HG03457 (cell line): ENCODE measurements at regions not wholly inside any gene's neighbourhood (a gene's known extent, or its start where the extent isn't known, plus 50 kb on each side); places are given as distances from the start of the nearest gene placed in this dataset.
"Not testable (repeated sequence)": the region's sequence is repeated elsewhere in the genome, so short reads cannot be mapped to it uniquely, and the experiment has no call there.

Experiments
- ATAC-seq: cut with Tn5 transposase; IDR thresholded peaks from one replicate; pipeline ENCODE4 v1.9.1; 2021; ENCODE audit warnings: moderate number of reproducible peaks; ENCODE audit not compliant: unreplicated experiment

DNA sequence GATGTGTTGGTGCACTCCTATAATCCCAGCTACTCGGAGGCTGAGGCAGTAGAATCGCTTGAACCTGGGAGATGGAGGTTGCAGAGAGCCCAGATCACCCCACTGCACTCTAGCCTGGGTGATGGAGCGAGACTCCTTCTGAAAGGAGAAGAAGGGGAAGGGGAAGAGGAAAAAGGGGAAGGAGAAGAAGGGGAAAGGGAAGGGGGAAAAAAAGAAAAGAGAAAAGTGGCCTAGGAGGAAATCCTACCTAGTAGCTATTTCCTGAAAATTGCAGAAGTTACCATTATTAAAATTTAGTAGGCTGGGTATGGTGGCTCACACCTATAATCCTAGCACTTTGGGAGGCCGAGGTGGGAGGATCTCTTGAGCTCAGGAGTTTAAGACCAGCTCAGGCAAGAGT lies 67.4 kb downstream of the ARRDC3 start:
- no peak for ATAC-seq

DNA sequence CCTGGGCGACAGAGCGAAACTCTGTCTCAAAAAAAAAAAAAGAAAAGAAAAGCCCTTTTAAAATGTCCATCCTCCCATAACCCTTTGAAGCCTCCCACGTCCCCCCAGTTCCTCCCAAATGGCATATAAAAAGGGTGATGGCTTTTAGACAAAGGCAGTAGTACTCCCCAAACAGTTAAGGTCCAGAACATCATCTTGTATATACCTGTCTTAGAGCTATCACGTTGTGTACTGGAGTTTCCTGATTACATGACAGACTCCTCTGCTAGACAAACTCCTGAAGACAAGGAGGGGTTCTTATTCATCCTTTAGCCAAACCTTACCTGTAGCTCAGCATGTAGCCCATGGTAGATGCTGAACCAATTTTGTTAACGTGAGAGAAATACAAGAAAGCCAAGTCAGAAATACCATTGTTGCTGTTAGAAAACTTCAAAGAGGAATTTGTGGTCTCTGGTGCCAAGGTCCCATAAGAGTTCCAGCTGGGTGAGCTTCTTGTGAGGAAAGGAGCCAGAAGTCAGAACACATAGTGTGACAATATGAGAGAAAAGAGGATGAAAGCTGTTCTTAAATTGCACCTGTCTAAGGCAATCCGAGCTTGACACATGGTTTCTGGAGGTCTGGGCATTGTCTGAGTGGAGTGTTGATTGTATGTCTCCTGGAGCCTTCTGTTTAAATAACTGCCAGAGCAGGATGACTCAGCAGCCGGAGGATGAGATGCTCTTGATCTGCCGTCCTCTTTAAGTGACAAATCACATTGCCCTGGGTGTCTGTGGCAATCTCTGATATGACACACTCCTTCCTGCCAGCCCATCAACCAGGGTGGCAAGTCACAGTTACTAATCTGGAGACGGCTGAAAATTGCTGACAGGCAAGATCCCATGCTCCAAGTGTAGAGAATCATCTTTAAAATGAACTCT lies 69.1 kb downstream of the ARRDC3 start:
- peak; percentile 37 for ATAC-seq

DNA sequence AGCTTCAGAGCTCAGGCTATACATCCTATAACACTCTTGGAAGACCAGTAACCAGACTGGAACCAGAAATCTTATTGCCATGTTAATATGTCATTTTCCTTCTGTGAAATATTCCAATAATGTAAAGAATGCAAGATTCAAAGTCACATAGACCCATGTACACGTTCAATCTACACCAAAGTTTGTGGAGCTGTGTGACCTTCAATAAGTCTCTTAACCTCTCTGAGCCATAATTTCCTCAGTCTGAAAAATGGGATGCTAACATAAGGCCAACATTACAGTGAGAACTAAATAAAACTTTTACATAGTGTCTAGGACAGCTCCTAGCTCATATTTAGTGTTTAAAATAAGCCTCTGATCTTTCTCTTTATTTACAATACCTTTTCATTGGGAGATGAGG lies 70.4 kb downstream of the ARRDC3 start:
- ATAC-seq = no peak

DNA sequence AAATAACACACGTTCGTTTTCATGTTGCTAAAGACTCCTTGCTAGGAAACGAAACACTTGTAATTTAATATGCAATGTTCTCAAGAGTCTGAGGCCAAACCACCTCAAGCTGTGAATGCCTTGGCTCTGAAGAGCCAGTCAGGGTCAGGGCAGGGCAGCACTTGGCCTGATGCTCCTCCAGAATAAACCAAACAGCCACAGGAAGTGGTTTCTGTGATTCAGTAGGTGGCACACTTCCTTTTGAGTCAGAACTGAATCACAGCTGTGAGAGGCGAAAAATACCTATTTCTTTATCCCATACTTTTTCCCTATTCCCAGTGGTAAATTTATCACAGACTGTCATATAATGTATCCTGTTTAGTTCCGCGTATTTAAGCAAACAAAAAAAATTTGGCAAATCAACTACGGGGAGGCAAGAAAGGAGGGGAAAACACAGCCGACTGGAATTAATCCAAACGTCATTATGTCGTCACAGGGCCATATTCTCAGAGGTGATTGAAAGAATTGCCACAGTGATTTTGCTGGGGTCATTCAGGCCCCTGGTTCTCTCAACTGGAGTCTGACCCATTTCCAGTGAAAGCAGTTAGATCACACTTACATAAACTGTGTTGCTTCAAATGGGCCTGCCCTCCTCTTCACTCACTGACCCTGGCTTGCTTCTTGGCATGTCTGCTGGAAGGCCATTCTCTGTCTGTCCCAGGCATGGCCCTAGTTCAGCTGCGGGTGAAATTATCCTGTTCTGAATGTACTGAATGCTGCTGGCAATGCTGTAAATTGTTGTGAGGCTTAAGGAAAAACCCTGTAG lies 71.2 kb downstream of the ARRDC3 start:
- peak; percentile 97 for ATAC-seq

DNA sequence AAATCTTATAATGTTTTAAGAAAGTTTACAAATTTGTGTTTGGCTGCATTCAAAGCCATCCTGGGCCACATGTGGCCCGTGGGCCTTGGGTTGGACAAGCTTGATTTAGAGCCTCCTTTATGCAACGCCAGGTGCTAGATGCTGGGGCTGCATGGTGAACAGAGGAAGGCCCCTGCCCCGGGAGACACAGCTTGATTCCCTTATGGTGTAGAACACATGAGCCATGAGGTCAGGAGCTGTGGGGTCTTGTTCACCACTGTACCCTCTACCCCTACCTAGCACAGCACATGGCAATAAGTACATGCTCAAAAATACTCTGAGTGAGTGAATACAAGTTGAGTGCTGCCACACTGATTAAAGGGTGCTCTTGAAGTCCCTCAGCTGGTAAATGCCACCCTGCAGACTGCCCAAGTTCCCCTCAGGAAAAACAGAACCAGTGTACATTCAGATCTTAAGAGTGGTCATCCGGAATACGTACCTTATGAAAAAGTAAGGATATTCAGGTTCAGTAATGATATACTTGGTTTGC lies 71.9 kb downstream of the ARRDC3 start:
- peak; percentile 19 for ATAC-seq

DNA sequence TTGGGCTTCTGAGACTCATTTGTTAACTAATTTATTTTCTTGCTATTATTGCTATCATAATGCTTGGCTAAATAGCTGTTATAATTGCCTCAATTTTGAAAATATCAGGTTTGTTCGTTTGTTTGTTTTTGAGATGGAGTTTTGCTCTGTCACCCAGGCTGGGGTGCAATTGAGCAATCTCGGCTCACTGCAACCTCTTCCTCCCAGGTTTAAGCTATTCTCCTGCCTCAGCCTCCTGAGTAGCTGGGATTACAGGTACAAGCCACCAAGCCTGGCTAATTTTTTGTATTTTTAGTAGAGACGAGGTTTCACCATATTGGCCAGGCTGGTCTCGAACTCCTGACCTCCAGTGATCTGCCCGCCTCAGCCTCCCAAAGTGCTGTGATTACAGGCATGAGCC lies 75.0 kb downstream of the ARRDC3 start:
- ATAC-seq = not testable (repeated sequence)

DNA sequence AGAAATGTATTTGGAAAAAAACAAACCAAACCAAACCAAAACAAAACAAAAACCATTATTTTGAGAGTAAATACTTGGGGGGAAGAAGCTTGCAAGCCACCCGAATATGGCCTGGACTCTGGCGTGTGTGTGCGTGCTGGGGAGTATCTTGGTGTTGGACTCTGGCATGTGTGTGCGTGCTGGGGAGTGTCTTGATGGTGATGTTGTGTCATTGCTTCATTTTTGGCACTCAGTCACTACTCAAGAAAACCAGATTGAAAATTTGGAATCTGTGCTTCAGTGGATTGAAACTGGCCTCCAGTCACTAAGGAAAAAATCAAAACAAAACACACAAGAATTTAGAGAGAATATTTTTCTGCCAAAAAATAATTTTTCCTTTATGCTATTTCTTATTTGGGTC lies 76.1 kb downstream of the ARRDC3 start:
- no peak for ATAC-seq

DNA sequence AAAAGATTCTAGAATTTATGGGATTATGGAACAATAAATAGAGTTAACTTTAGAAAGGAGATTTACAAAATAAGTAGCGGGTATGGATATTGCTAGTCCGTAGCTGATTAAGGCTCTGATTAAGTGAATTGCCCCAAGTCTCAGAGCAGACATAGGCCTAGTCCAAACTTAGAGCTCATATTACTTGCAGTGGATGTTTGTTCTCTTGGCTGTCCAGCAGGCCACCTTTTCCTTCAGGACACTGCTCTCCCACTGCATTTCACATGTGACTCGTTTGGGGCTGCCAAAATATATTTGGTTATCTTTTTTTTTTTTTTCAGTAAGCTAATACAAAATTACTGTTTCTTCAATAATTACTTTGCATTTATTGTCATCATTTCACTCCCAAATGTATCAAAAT lies 76.6 kb downstream of the ARRDC3 start:
- no peak for ATAC-seq

DNA sequence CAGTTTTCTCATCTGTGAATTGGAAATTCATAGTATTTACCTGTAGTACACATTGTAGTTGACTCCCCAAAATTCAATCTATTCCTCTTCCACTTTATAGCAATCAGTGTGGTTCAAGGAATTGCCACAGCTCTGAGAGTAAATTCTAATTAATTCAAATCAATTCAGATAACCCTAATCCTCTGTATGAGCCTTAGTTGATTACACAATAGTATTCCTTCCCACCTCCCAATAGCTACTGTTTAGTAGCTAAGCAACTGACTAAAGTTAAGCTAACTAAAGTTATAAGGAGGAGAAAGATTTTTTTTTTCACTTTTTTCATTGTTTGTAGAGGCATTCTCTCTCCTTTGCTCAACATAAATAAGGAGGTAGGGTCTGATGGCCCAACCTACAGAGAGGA lies 77.5 kb downstream of the ARRDC3 start:
- no peak for ATAC-seq

DNA sequence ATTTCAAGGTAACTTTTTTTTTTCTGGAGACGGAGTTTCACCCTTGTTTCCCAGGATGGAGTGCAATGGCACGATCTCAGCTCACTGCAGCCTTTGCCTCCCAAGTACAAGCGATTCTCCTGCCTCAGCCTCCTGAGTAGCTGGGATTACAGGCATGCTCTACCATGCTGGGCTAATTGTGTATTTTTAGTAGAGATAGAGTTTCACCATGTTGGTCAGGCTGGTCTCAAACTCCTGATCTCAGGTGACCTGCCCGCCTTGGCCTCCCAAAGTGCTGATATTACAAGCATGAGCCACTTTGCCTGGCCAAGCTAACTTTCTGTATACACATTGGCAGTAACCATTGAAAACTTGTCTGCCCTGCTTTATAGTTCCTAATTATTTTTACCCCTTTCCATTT lies 79.1 kb downstream of the ARRDC3 start:
- not testable (repeated sequence) for ATAC-seq

DNA sequence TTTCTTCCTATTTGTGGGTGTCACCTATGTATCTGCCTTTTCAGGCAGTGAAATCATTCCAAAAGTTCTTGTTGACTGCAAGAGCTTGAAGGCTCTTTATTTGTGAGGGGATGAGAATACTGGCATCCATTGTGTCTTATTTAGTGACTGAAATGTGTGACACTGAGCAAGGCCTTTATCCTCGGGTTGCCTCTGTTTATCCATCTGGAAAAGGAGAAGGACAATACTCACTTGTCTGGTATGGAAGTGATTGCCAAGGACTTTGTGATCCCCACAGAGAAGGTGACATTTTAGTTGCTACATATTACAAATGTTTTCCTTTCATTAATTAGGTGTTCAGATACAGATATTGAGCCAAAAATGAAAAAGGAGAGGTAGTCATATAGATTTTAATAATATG lies 80.2 kb downstream of the ARRDC3 start:
- no peak for ATAC-seq

DNA sequence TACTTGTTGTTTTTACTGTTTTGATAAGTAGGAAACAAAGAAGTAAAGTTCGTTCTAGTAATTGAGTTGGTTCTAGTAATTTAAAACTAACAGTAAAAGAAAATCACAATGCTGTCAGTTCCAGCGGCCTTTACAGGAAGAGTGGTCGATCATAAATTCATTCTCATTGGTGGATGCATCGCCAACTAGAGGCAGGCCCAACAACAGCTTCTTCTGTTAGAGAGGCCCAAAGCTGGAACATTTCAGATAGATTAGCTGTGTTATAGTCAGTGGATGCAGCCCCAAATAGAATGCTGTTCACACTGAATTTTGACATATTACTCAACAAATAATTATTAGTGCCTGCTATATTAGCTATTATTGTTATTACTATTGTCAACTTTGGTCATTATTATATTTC lies 80.8 kb downstream of the ARRDC3 start:
- ATAC-seq = no peak

DNA sequence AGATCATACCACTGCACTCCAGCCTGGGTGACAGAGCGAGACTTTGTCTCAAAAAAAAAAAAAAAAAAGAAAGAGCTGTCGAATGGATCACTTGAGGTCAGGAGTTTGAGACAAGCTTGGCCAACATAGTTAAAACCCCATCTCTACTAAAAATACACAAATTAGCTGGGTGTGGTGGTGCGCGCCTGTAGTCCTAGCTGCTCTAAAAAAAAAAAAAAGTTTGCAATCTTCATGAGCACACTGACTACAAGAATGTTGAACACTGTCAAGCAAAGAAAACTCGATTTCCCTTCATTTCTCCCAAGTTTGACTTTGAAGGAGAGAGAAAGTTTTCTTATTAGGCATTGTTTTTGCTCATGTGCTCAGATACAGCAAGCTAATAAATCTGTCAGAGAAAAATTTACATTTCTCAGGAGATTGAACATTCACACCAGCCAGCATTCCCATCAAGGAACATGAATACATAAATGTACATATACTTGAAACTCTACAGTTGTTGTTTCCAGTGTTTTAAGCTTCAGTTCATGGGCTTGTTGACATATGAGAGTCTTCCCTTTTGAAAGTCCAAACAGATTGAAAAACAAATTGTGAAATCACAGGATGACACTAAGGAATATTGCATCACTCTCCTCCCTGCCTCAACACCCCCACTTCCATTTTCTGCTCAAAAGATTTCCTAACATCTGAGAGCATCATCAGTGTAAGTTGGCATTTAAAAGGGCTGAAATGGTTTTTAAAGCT lies 81.8 kb downstream of the ARRDC3 start:
- ATAC-seq = no peak

DNA sequence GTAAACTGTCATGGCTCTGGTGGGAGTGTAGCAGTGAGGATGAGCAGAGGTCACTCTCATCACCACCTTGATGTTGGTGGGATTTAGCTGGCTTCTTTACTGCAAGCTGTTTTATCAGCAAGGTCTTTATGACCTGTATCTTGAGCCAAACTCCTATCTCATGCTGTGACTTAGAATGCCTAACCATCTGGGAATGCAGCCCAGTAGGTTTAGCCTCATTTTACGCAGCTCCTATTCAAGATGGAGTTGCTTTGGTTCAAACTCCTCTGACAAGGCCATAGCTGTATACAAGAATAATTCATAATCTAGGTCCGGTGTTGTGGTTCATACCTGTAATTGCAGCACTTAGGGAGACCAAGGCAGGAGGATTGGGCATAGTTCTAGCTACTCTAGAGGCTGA lies 85.1 kb downstream of the ARRDC3 start:
- no peak for ATAC-seq

DNA sequence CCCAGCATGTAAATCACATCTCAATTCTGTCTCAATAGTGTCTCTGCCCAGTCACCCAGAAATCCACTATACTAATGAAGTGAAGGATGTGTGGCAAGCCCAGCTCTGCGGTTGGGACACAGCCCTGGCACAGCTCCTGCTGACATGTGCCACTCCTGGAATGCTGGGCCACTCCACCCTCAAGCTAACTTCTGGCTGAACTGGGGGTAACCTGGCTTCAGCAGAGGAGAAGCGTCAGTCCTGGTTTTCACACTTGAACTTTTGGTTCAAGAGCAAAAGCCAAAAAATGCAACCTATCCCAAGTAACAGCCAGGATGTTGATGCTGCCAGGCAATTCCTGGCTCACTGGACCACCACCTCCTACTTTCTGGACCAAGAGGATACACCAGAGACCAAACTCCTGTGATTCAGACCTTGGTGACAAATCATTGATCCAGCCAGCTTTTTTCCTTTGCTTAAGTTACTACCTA lies 86.4 kb downstream of the ARRDC3 start:
- ATAC-seq = no peak

DNA sequence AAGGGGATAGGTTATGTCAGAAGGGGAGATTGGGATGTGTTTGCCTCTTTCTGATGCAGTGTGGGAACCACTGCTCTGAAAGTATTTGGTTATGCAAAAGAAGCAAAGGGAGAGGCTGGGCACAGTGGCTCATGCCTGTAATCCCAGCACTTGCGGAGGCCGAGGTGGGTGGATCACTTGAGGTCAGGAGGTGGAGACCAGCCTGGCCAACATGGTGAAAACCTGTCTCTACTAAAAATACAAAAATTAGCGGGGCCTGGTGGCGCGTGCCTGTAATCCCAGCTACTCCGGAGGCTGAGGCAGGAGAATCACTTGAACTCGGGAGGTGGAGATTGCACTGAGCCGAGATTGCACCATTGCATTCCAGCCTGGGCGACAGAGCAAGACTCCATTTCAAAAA lies 87.0 kb downstream of the ARRDC3 start:
- not testable (repeated sequence) for ATAC-seq

DNA sequence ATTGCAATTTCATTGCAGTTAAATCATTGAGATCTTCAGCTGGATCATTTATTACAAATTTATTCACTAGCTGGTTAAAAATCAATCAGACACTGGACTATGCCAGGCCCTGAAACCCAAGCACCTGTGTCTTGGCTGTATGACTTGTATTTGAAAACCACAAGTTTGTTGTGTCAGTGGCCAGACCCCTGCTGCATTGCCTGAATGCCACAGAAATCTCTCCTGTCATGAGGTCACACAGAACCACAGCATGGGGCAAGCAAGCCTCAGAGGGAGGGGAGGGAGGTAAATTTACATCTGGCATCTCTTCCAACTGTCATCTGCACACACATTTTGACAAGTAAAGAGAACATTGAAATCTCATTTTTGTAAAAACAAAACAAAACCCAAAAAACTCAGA lies 90.0 kb downstream of the ARRDC3 start:
- ATAC-seq = peak; percentile 99

DNA sequence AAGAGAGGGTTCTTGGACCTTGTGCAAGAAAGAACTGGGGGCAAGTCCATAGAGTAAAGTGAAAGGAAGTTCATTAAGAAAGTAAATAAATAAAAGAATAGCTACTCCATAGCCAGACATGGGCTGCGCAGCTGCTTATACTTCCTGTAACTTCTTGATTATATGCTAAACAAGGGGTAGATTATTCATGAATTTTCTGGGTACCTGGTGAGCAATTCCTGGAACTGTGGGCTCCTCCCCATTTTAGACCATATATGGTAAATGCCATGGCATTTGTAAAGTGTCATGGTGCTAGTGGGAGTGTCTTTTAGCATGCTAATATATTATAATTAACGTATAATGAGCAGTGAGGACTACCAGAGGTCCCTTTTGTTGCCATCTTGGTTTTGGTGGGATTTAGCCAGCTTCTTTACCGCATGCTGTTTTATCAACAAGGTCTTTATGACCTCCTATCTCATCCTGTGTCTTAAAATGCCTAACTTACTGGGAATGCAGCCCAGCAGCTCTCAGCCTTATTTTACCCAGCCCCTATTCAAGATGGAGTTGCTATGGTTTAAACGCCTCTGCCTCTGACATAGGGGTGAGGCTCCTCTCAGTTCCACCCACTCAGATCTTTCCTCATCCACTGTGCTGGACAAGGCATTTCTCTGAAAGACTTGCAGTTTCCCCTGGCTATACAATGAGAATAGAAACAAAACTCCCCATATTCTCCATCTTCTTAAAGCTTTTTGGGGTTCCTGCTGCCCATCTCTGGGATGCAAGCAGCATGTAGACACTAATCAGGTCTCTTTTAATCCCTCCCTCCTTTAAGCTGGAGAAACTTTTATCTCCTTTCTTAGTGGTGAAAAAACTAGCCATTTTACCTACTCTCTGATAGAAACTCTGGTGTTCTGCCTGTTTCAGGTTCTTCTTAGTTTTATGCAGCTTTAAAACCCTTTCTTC lies 91.2 kb downstream of the ARRDC3 start:
- no peak for ATAC-seq

DNA sequence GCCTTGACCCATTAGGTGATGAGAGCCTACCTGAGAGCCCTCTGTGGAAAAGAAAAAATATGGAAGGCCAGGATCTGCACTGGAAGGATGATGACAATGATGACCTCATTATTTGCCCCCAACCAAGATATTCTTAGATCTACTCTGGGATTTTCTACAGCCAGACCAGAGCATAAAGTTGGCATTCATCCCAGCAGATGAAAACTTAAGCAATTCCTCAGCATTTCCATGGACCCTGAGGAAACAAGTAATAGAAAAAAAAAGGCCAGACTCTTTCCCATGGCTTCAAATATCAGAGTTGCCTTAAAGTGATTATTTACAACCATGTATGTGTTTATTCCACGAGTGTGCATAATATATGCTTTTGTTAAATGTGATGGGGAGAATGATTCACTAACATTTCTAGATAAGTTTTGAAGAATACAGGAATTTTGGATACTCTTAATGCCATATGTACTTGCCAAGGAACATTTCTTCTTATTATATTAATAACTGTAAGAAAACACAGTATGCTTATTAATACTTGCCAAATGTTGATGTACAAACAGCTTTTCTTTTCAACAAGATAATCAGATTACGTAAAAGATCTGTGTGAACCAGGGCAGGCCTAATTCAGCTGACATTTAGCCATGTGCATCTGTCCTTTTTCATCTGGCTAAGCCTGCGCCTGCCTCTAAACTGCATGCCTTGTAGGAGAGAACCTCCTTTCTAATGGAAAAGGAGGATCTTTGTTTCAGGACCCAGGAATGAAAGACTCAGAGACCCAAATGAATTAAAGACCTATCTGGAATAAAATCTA lies 94.8 kb downstream of the ARRDC3 start:
- no peak for ATAC-seq
